Choroid plexus epithelial cell (primary cell): ENCODE measurements at regions not wholly inside any gene's neighbourhood (a gene's known extent, or its start where the extent isn't known, plus 50 kb on each side); places are given as distances from the start of the nearest gene placed in this dataset.
"Not testable (repeated sequence)": the region's sequence is repeated elsewhere in the genome, so short reads cannot be mapped to it uniquely, and the experiment has no call there.

ENCODE experiments used
- DNase-seq: peaks from one replicate; pipeline ENCODE4 v3.0.0-alpha.2; 2010; ENCODE audit warnings: low read depth
- H3K4me3 ChIP-seq: 2 replicates; pipeline ENCODE4 v1.5.1; 2011; ENCODE audit warnings: low read depth, mild to moderate bottlenecking, control low read depth, low read length, moderate library complexity
- TF ChIP-seq, protein P1 (sequence below): conservative IDR thresholded peaks from 2 replicates; pipeline ENCODE4 v1.5.1; 2011; ENCODE audit warnings: low read depth, mild to moderate bottlenecking, control low read depth, inconsistent platforms, low read length, moderate library complexity

DNA sequence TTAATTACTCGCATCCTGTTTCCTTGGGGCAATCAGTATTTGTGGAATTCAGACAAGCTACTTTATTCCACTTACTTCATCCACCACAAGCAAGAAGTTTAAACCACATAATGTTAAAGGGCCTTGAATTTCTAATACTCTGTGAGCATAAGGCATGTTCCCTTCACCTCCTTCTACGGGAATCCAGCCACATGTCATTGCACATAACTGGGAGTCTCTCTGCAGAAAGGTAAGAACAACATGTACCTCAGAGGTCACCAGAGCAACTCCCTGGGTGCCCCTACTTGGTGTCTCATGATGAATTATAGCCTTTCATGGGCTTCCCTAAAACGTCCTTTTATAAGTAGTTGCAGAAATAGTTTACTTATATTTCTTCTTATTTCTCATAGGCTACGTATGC, 553.2 kb downstream of the DTWD2 start:
- TF ChIP-seq, protein P1, sequence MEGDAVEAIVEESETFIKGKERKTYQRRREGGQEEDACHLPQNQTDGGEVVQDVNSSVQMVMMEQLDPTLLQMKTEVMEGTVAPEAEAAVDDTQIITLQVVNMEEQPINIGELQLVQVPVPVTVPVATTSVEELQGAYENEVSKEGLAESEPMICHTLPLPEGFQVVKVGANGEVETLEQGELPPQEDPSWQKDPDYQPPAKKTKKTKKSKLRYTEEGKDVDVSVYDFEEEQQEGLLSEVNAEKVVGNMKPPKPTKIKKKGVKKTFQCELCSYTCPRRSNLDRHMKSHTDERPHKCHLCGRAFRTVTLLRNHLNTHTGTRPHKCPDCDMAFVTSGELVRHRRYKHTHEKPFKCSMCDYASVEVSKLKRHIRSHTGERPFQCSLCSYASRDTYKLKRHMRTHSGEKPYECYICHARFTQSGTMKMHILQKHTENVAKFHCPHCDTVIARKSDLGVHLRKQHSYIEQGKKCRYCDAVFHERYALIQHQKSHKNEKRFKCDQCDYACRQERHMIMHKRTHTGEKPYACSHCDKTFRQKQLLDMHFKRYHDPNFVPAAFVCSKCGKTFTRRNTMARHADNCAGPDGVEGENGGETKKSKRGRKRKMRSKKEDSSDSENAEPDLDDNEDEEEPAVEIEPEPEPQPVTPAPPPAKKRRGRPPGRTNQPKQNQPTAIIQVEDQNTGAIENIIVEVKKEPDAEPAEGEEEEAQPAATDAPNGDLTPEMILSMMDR = no peak
- DNase-seq = no peak
- no peak overlapping the region for H3K4me3 ChIP-seq

DNA sequence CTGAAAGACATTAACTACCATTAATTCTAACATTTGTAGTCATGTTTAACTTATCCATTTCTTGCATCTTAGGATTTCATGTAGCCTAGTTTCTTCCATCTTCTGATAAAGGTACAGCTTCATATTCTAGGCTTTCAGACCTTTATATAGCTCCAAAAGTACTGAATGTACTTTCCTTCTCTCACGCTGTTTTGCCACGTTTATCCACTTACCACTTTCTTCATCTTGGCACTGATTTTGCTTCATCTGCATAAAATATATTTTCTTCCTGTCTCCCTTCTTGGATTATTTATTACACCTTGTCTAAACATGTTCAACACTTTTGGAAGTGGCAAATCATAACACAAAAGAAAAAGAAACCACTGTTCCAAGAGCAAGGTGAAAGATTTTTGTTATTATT, 553.8 kb downstream of the DTWD2 start:
- DNase-seq = no peak

DNA sequence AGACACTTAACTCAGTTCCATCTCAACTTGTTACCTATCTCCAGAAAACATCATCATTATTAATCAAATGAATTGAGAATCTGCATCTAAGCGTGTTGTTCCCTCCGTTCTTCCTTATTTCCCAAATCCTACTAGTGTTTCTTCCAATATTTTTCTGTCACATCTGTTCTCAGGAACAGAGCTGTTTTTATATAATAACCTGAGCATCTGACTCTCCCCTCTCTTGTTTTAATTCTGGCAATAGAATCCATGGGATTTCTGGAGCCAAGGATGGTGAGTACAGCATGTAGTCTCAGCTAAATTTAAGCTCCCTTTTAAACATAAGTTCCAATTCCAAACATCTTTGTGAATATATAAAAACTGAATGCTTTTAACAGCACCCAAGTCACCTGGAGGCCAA, 558.3 kb downstream of the DTWD2 start:
- DNase-seq = no peak
- no peak overlapping the region for H3K4me3 ChIP-seq
- TF ChIP-seq, protein P1 = no peak

More for the DNA sequence above, 553.8 kb downstream of the DTWD2 start:
- TF ChIP-seq, protein P1 = no peak
- no peak overlapping the region for H3K4me3 ChIP-seq

DNA sequence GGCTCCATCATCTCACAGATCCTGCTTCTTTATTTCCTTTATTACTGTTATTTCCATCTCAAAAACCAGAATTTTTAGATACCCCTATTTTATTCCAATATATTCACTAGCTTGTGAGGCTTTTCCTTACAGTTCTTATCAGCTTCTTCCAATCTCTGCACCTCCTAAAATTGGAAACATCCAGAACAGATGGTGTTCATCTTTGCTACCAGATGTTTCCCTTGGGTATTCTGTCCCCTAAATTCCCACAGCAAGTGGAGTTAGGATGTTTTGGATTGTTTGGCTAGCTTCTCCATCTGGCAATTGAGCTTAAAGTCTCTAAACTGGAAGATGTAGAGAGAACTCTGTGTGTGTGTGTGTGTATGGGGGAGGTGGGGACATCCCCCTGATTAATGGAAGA, 580.4 kb downstream of the DTWD2 start:
- no peak for DNase-seq
- no peak overlapping the region for H3K4me3 ChIP-seq
- TF ChIP-seq, protein P1 = no peak

DNA sequence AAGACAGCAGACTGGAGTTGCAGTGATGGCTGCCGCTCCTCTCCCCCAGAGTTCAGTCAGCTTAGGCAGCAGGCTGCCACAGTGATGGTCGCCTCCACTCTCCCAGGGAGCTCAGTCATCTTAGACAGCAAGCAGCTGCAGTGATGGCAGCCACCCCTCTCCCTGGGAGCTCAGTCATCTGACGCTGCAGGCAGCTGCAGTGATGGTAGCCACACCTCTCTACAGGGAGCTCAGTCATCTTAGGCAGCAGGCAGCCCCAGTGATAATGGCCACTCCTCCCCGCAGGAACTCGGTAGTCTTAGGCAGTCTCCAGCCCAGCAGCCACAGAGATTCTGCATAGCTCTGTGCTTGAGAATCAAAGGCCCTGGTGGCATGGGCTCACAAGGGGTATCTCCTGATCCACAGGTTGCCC, 582.7 kb downstream of the DTWD2 start:
- DNase-seq = no peak

DNA sequence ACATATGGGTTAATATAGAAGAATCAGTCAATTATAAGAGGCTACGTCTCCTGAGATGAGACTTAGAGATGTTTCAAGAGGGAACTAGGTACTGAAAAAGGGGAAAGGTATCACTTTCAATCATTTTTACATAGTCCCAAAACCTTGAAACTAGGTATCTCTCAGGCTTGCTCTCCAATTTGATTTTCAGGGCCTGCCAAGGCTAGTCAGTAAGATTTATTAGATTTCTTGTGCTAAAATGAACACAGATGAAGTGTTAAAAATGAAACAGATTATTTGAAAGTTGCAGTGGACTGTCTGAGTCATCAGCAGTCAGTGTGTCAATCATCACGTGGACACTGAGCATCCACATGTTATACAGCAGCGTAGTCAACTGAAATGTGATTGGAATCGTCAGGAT, 591.1 kb downstream of the DTWD2 start:
- no peak overlapping the region for H3K4me3 ChIP-seq
- no peak for DNase-seq
- TF ChIP-seq, protein P1 = no peak

More for the DNA sequence above, 582.7 kb downstream of the DTWD2 start:
- TF ChIP-seq, protein P1 = no peak
- no peak overlapping the region for H3K4me3 ChIP-seq

DNA sequence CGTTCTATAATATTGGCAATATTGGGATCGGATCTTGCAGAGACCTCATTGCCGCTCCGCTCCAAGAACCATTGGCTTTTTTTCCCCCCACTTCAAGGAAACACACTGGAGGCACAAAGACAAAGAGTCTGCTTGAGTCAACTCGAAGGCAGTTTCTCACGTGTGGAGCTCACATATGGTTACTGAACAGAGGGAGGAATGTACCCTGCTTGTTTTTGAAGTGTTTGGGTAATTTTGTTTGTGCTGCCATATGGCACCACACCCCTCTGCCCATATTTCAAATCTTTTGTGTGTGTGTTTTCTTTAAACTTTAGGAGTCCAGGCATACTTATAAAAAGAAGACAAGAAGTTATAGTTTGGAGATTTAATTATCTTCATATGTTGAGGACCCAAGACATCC, 595.9 kb downstream of the DTWD2 start:
- TF ChIP-seq, protein P1 = no peak
- H3K4me3 ChIP-seq = no peak overlapping the region
- DNase-seq = no peak

DNA sequence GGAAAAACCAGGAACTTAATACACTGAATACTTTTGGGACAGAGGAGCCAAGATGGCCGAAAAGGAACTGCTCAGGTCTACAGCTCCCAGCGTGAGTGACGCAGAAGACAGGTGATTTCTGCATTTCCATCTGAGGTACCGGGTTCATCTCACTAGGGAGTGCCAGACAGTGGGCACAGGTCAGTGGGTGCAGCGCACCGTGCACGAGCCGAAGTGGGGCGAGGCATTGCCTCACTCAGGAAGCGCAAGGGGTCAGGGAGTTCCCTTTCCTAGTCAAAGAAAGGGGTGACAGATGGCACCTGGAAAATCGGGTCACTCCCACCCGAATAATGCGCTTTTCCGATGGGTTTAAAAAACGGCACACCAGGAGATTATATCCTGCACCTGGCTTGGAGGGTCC, 605.4 kb downstream of the DTWD2 start:
- DNase-seq, H3K4me3 ChIP-seq: not testable (repeated sequence)
